Jurkat, Clone E6-1 (cell line): ENCODE measurements at regions not wholly inside any gene's neighbourhood (a gene's known extent, or its start where the extent isn't known, plus 50 kb on each side); places are given as distances from the start of the nearest gene placed in this dataset.
"Not testable (repeated sequence)": the region's sequence is repeated elsewhere in the genome, so short reads cannot be mapped to it uniquely, and the experiment has no call there.

ENCODE experiments used
- DNase-seq: peaks from one replicate; pipeline ENCODE4 v3.0.0-alpha.2; 2011; ENCODE audit warnings: low read depth, low spot score
- H3K4me3 ChIP-seq: 2 replicates; pipeline ENCODE4 v1.5.1; 2011; ENCODE audit warnings: mild to moderate bottlenecking, low read length, control low read depth, moderate library complexity

DNA sequence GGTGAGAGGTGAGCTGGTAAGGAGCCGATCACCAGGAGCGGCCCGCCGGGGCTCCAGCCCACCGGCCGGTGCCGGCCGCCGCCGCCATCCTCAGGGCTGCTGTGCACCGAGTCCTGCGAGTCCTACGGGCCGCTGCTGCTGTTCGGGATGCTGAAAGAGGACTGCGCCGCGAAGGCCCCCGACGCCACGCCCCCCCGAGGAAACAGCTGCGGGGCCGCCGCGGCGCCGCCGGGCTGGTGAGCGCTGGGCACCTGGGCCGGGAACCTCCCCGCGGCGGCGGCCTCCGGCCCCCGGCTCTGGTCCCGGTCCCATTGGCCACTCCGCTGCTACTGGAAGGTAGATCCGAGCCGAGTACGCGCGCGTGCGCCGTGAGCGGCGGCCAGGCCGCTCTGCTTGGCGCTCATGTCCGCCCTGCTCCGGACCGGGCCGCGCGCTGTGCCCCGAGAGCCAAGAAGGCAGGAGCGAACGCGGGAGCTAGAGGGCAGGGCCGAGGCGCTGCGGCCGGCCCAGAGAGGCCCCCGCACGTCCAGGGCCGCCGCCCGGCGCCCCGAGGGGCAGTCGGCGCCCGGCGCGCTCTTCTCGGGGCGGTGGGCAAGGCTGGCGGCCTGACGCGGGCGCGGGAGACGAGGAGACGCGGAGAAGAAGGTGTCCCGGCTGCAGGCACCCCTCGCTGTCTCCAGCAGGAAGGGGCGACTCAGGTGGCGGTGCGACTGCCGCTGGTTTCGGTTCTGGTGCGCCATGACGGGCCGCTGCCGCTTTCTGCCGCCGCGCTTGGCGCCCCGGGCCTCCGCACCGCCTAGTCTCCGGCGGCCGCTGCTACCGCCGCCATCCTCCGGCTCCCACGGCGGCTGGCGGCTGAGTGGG is 121.3 kb upstream of the WIPF3 start:
- H3K4me3 ChIP-seq: peak overlapping the region; percentile 57
- DNase-seq: peak; percentile 15

DNA sequence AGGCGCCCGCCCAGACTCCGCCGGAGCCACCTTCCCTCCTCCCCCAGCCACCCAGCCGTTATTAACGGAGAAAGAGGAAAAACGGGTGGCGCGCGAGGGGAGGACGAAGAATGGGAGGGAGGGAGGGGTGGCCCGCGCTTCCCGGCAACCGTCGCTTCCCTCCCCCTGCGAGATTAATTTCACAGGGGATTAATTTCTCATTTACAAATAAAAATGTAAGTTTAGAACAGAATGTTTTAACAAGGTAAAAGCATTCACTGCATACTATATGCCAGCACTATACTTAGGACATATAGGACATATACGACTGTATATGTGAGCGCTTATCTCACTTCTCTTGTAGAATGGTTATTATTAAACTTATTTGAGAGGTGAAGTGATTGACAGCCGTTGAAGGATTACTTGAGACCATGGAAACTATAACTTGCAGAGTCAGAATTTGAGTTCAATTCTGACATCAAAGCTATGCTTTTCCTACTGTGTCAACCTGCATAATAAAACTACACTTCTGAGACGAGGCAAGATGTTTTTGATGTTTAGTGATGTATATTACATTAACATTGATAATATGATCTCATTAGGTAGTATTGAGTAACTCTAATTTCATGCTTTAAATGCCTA is 120.5 kb upstream of the WIPF3 start:
- peak; percentile 7 for DNase-seq
- peak overlapping the region; percentile 57 for H3K4me3 ChIP-seq

DNA sequence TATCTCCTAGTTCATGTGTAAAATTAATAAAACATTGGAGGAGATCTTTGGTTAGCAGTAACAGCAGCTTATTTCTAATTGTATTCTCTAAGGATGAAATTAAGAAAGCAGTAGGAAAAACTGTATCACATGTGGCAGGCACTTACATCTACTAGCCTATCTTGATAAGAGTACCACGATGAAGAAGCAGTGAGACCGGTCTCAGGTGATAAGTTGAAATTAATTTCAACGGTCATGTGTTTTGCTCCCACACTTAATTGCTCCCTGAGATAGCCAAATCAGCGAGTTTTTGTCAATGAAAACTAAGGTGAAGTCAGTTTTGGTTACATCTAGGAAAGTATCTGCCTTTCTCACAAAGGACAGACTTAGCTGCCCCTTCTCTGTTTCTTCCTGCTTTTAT is 115.8 kb upstream of the WIPF3 start:
- not testable (repeated sequence) for H3K4me3 ChIP-seq, DNase-seq

DNA sequence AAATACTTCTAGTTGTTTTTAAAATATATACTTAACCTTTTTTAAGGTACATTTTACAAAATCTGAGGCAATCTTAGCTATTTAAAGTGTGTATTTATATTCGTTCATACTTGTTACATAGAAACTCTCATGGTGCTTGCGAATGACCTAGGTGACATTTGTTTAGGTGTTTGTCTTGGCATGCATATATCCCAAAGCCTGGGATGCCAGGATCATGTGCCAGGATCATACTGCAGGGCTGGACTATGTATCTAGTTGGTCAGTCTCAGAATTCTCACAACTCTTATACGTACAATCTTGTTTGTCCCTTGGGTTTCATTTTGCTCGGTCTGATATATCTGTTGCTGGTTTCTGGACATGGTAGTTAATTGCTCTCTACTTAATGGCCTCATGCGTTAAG is 109.9 kb upstream of the WIPF3 start:
- not testable (repeated sequence) for DNase-seq, H3K4me3 ChIP-seq

DNA sequence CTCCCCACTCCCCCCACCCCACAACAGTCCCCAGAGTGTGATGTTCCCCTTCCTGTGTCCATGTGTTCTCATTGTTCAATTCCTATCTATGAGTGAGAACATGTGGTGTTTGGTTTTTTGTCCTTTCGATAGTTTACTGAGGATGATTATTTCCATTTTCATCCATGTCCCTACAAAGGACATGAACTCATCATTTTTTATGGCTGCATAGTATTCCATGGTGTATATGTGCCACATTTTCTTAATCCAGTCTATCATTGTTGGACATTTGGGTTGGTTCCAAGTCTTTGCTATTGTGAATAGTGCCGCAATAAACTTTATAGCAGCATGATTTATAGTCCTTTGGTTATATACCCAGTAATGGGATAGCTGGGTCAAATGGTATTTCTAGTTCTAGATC is 106.6 kb upstream of the WIPF3 start:
- not testable (repeated sequence) for H3K4me3 ChIP-seq, DNase-seq

DNA sequence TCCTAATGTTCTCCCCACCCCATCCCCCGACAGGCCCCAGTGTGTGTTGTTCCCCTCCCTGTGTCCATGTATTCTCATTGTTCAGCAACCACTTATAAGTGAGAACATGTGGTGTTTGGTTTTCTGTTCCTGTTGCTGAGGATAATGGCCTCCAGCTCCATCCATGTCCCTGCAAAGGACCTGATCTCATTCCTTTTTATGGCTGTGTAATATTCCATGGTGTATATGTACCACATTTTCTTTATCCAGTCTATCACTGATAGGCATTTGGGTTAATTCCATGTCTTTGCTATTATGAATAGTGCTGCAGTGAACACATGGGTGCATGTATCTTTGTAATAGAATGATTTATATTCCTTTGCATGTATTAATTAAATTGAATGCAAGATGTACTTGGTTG is 104.8 kb upstream of the WIPF3 start:
- H3K4me3 ChIP-seq, DNase-seq: not testable (repeated sequence)

DNA sequence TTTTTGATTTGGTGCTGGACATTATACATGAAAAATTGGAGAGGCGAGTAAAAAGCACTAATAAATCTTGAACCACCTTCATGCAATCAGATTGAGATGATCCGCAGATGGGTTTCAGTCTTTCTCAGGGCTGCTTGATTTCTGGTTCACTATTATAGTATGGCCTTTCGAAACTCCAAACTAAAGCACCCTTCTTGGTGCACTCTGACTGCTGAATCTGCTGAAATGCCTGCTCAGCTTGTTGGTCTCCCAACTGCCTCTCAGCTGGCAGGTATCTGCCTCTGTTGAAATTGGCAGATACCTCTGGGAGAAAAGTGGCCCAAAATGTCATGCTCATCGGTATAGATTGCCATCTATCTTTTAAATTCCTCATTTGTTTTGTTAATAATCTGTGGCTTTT is 102.5 kb upstream of the WIPF3 start:
- not testable (repeated sequence) for H3K4me3 ChIP-seq, DNase-seq

DNA sequence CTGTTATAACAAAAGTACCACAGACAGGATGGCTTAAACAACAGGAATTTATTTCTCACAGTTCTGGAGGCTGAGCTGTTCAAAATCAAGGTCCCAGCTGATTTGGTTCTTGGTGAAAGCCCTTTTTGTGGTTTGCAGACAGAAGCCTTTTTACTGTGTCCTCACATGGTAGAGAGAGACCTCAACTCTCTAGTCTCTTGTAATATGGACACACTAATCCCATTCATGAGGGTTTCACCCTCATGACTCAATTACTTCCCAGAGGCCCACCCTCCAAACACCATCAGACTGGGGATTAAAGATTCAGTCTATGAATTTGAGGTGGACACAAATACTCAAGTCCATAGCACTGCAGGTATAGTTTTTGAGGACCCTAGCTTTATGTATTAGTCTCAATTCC is 97.3 kb upstream of the WIPF3 start:
- not testable (repeated sequence) for H3K4me3 ChIP-seq, DNase-seq

DNA sequence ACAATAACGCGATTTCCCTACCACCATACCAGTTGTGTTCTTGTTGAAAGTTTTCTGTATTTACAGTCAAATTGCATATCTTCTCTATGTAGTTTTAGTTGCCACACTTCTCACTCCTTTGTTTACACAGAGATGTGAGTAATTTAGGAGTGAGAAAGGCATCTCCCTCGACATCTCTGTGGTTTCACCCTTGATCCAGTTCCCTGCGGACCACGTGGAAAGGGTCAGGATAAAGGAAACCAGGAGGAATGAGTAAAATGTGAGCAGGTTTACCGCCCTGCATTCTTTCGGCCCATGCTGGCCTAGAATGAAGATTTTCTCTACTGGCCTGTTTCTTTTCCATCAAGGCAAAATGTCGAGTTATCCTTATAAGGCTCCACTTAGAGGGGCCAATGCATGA is 83.2 kb upstream of the WIPF3 start:
- DNase-seq: not testable (repeated sequence)

DNA sequence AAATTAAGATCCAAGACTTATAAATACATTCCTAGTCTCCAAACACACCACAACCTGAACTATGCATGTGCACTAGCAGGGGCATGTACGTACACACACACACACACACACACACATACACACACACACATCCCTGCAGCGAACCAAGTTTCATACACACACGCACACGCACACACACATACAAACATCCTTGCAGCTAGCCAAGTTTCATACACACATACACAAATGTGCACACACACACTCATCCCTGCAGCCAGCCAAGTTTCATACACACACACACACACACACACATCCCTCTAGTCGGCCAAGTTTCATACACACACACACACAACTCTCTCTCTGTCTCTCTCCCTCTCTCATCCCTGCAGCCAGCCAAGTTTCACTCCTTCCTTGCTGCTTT is 82.7 kb upstream of the WIPF3 start:
- no peak overlapping the region for H3K4me3 ChIP-seq
- no peak for DNase-seq

More for the DNA sequence above, 83.2 kb upstream of the WIPF3 start:
- H3K4me3 ChIP-seq: not testable (repeated sequence)

DNA sequence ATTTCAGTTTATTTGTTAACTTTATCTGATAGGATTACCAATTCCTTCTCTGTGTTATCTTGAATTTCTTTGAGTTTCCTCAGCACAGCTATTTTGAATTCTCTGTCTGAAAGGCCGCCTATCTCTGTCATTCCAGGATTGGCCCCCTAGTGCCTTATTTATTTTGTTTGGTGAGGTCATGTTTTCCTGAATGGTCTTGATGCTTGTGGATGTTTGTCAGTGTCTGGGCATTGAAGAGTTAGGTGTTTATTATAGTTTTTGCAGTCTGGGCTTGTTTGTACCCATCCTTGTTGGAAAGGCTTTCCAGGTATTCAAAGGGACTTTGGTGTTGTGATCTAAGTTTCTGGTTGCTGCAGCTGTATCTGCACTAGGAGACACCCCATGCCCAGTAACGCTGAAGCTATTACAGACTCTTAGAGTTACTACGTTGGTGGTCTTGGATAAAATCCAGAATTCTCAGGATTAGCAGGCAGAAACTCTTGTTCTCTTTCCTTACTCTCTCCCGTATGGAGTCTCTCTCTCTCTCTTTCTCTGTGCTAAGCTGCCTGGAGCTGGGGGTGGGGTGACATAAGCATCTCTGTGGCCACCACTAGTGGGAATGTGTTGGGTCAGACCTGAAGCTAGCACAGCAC is 76.7 kb upstream of the WIPF3 start:
- H3K4me3 ChIP-seq, DNase-seq: not testable (repeated sequence)

DNA sequence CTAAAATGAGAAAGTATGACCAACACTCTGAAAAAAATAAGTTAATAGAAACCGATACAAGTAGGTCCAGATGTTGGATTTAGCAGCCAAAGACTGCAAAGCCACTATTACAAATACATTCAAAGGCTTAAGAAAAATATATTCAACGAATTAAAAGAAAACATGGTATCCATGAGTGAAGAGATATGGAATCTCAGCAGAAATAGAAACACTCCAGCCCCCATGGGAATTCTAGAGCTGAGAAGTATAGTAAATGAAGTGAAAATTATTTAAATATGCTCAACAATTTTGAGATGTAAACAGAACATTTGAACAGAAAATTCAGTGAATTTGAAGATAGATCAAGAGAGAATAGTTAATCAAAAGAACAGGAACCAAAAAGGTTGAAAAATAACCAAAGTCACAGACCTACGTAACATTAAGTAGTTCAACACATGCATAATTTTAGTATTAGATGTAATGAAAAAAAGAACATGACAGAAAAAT is 72.0 kb upstream of the WIPF3 start:
- H3K4me3 ChIP-seq: no peak overlapping the region
- DNase-seq: no peak

DNA sequence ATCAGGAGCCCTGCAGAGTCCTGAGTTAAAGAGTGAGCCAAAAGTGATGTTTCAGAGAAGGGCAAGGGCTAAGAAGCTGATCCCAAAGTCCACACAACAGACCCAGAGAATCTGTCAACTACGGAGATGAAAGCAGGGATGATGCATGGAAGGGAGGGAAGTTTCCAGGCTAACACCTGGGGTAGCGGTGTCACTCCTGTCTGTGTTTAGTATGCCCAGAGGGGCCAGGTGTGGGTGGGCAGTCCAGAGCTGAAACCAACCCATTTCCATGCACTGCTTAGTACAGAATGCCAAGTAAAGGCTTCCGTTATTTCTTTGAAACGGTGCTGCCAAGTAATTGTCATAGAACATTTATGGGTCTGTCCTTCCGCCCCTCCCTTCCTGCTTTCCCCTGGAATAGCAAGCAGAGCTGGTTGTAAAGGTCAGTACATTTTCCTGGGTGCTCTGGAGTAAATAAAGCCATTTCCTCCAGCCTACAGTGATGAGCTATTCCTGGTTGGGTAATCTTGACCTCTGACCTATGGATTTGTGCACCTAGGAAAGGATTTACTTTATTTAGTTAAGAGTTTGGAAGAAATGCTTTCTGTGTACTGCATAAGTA is 58.6 kb upstream of the WIPF3 start:
- not testable (repeated sequence) for H3K4me3 ChIP-seq, DNase-seq

DNA sequence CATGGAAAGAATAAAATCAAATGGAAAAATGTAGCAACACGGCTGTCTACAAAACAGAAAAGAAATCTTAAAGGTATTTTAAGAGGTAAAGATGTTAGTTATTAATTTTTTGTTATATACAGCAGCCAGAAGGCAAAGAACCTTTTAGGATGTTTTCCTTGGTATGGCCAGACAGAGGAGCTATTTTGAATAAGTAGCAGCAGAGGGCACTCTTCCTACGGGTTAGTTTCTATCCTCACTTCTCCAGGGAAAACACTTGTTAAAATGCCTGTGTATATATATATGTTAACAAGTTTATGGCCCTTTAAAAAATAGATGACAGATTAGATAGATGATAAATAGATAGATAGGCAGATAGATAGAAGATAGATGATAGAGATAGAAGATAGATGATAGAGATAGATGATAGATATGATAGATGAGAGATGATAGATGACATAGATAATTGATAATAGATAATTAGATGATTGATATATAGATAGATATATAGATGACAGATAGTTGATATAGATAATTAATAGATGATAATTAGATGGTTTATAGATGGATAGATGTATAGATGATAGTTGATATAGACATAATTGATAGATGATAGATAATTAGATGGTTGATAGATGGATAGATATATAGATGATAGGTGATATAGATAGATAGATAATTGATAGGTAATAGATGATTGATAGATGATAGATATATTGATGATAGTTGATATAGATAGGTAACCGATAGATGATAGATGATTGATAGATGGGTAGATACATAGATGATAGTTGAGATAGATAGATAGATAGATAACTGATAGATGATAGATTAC is 57.8 kb upstream of the WIPF3 start:
- peak; percentile 22 for DNase-seq
- no peak overlapping the region for H3K4me3 ChIP-seq

DNA sequence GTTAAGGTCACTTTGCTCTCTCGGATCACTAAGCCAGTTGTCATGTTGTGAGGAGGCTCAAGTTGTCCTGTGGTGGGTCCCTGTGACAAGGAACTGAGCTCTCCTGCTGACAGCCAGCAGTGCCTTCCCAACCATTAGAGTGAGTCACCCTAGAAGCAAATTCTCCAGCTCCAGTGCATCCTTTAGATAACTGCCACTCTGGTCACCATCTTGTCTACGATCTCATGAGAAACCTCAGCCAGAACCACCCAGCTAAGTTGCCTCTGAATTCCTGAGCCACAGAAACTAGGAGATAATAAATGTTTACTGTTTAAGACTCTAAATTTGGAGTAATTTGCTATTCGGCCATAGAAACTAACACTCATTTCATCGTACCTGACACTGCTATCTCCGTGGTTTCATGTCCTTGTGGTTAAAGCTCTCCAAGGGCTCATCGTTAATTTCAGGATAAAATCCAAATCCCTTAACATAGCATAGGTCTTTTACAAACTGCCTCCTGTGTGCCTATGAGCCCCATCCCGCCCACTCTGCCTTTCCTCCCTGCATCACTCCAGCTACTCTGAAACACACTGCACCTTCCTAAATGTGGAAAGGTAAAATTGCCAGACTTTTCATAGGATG is 56.5 kb upstream of the WIPF3 start:
- H3K4me3 ChIP-seq: no peak overlapping the region
- no peak for DNase-seq

DNA sequence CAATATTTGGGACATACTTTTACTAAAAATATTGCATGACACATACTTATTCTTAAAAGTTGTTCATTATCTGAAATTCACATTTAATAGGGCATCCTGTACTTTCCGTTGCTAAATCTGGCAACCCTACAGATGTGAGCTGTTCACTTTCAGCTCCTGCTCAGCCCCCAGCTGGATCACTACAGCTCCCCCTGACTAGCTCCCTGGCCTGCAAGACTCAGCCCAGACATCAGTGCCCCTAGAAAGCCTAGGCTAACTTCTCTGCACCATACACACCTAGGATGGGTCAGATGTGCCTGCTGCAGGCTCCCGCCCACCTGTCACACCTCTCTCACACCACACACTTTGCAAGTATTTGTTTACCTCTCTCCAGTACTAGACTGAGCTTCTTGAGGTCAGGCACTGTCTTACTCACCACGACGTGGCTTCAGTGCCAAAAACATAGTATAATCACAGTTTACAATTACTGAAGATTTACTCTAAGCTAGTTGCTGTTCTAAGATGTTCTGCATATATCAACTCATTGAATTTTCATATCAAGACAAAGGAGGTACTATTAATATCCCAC is 55.9 kb upstream of the WIPF3 start:
- H3K4me3 ChIP-seq, DNase-seq: not testable (repeated sequence)

DNA sequence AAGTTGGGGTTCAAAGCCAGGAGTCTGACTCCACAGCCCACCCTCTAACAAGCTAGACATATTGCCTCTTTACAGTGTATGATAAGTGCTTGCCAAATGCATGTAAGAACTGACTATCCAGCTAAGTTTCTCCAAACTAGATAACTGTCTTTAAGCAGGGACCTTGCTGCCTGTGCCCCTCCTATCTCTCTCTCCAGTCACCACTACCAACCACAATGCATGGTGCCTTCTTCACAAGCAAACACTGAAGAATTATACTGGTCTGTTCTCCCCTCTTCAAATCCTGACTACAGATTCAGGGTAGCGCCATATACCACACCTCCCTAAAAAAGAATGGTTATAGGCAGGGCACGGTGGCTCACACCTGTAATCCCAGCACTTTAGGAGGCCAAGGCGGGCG is 55.3 kb upstream of the WIPF3 start:
- DNase-seq, H3K4me3 ChIP-seq: not testable (repeated sequence)

DNA sequence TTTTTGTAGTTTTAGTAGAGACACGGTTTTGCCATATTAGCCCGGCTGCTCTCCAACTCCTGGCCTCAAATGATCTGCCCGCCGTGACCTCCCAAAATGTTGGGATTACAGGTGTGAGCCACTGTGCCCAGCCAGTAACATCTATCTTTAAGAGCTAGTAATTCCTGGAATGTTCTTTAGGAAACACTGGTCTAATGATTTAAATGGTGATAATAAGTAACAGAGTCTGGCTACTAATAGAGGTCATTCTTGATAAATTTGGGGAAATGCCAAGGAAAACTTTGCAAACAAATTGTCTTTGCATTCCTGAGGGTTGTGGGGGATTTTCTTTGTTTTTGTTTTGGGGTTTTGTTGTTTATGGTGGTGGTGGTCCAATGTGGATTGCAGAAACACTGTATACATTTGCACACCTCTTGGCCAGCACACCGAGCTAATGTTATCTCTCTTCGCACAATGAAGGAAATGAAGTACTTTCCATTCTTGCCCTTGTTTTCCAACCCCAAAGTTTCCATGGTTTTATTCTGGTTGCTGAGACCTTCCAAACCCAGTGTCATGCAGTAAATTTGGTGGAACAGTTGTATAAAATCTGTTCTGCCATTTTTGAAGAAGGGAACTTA is 51.3 kb upstream of the WIPF3 start:
- no peak for DNase-seq
- no peak overlapping the region for H3K4me3 ChIP-seq
